ENCODE measurements at regions not wholly inside any gene's neighbourhood (a gene's known extent, or its start where the extent isn't known, plus 50 kb on each side); places are given as distances from the start of the nearest gene placed in this dataset.

GRCh38 chr12:75591628-75592027, 80.2 kb upstream of the KRR1 start:
- peaks cover 3% of the 10 kb centered on the region; the same call in 2 of the 3 replicates for H3K4me1 Mint-ChIP-seq
- TF ChIP-seq CREB1 (CRISPR knock-in tag; IDR thresholded peaks at IDR 0.05; ENCODE audit: low read depth) = no peak
- TF ChIP-seq NANOG (IDR thresholded peaks at IDR 0.05; ENCODE audit: borderline replicate concordance) = no peak
- TF ChIP-seq ZNF462 (CRISPR knock-in tag; IDR thresholded peaks at IDR 0.05) = no peak
- TF ChIP-seq ETS1 (IDR thresholded peaks at IDR 0.05) = no peak
- no peak for TF ChIP-seq JUNB (IDR thresholded peaks at IDR 0.05; ENCODE audit: unreplicated experiment)
- TF ChIP-seq ZNF331 (CRISPR knock-in tag; IDR thresholded peaks at IDR 0.05; ENCODE audit: low read depth) = no peak
- Histone ChIP-seq H2AFZ (no peak overlapping the region), H3K36me3 (ENCODE audit: insufficient read depth) (no peaks in the 10 kb centered on the region), H3K27me3 (ENCODE audit: insufficient read depth) (no peaks in the 10 kb centered on the region), H3K27ac (ENCODE audit: low read depth) (no peak overlapping the region), H3F3A (replicated peaks; ENCODE audit: low read depth) (no peaks in the 10 kb centered on the region), H4K20me1 (replicated peaks; ENCODE audit: insufficient read depth) (no peaks in the 10 kb centered on the region), H3K4me1 (ENCODE audit: insufficient read depth) (no peaks in the 10 kb centered on the region; the same call in 1 of the 2 replicates), H3K4me2 (no peak overlapping the region), H3K79me2 (replicated peaks; ENCODE audit: insufficient read depth) (no peaks in the 10 kb centered on the region), H3K9me2 (ENCODE audit: insufficient read depth) (peaks cover 7% of the 10 kb centered on the region; the same call in 1 of the 2 replicates), H3K4me3 (no peak overlapping the region)
- H3K9me3 Mint-ChIP-seq = no peaks in the 10 kb centered on the region
- no peaks in the 10 kb centered on the region for H3K36me3 Mint-ChIP-seq (ENCODE audit: low read depth)
- DNase-seq (ENCODE audit: low spot score) (no peak), ATAC-seq (no peak)
- peaks cover 3% of the 10 kb centered on the region for H3K27me3 Mint-ChIP-seq (ENCODE audit: insufficient read depth, low read depth, poor library complexity)
- no peak overlapping the region for H3K27ac Mint-ChIP-seq
- no peak overlapping the region for H3K4me3 Mint-ChIP-seq

Measured in GM23338 (cell line).